HCT116 (cell line): ENCODE measurements at regions not wholly inside any gene's neighbourhood (a gene's known extent, or its start where the extent isn't known, plus 50 kb on each side); places are given as distances from the start of the nearest gene placed in this dataset.

Source experiments
- ATAC-seq: fragments of 200-7000 bp; cut with Tn5 transposase; 2 replicates; pipeline ENCODE4 v1.9.1; 2020; ENCODE audit warnings: mild to moderate bottlenecking, moderate library complexity
- BruUV-seq: library from RNA; stranded (reverse); fragments of 400-500 nt; replicated peaks from 2 replicates; lab custom pipeline; 2021; lab: Mats Ljungman, UMichigan
- CTCF ChIA-PET: fragments of 300-600 bp; sonication (Branson Sonifier 250); formaldehyde crosslinking; loops from one replicate; lab custom pipeline; 2021; ENCODE audit warnings: antibody characterized with exemption; lab: Charles Lee
- POLR2A ChIA-PET: fragments of 300-600, 350-600 bp; sonication (Branson Sonifier 250); formaldehyde crosslinking; loops from one replicate; lab custom pipeline; 2021; ENCODE audit warnings: antibody characterized with exemption; lab: Charles Lee
- RAD21 ChIA-PET, 2 experiments: fragments of 300-600 bp; sonication (Branson Sonifier 250); formaldehyde crosslinking; loops; one replicate each; lab custom pipeline; 2023; ENCODE audit warnings: low total read pairs in 2 of 2; ENCODE audit not compliant: uncharacterized antibody in 2 of 2, unreplicated experiment in 2 of 2, low non-redundant PET in 1 of 2; lab: Charles Lee
- DNase-seq: peaks from one replicate; pipeline ENCODE4 v3.0.0-alpha.2; 2010; ENCODE audit warnings: low read depth, low spot score
- H2AFZ ChIP-seq: fragments of 200-600 bp; shearing (Covaris generic), sonication (generic); 2 replicates; pipeline ENCODE4 v1.6.1; 2017; ENCODE audit warnings: low read depth, mixed run types, mixed read lengths, antibody characterized with exemption, low read length; ENCODE audit not compliant: poor library complexity, severe bottlenecking
- H3K27ac ChIP-seq: 2 replicates; pipeline ENCODE4 v1.5.1; 2012; ENCODE audit warnings: low read depth, low read length
- H3K27me3 ChIP-seq: fragments of 200-600 bp; sonication (generic); 2 replicates; pipeline ENCODE4 v1.6.1; 2016; ENCODE audit warnings: mixed run types, low read length, mixed read lengths; ENCODE audit not compliant: insufficient read depth
- H3K36me3 ChIP-seq, 2 experiments: fragments of 200-500 bp in 1 of 2; fragments of 200-600 bp in 1 of 2; sonication (Bioruptor generic) in 1 of 2; sonication (generic) in 1 of 2; 2 replicates each; pipeline versions ENCODE4 v1.5.1 to v1.6.1; 2014 to 2016; ENCODE audit warnings: low read length in 2 of 2, inconsistent platforms in 1 of 2, mixed read lengths in 1 of 2, mixed run types in 1 of 2; ENCODE audit not compliant: insufficient read depth in 2 of 2, control insufficient read depth in 1 of 2
- H3K4me1 ChIP-seq, 2 experiments: fragments of 200-600 bp in 1 of 2; sonication (generic) in 1 of 2; 2 replicates each; pipeline versions ENCODE4 v1.5.1 to v1.6.1; 2012 to 2017; ENCODE audit warnings: low read length in 2 of 2, inconsistent platforms in 1 of 2, mild to moderate bottlenecking in 1 of 2, mixed read lengths in 1 of 2, mixed run types in 1 of 2, moderate library complexity in 1 of 2; ENCODE audit not compliant: insufficient read depth in 2 of 2, control insufficient read depth in 1 of 2
- H3K4me2 ChIP-seq: fragments of 200-600 bp; sonication (generic); 2 replicates; pipeline ENCODE4 v1.6.1; 2017; ENCODE audit warnings: mixed run types, low read length, mixed read lengths
- H3K4me3 ChIP-seq, 2 experiments: fragments of 200-600 bp in 1 of 2; sonication (generic) in 1 of 2; replicated peaks in 1 of 2; 2 replicates each; pipeline ENCODE4 v1.5.1; 2011 to 2016; ENCODE audit warnings: low read length in 2 of 2, control low read depth in 1 of 2, low read depth in 1 of 2, mild to moderate bottlenecking in 1 of 2, mixed read lengths in 1 of 2, mixed run types in 1 of 2
- H3K79me2 ChIP-seq: fragments of 200-600 bp; sonication (generic); 2 replicates; pipeline ENCODE4 v1.6.1; 2017; ENCODE audit warnings: mild to moderate bottlenecking, mixed run types, low read length, moderate library complexity, mixed read lengths; ENCODE audit not compliant: insufficient read depth
- H3K9ac ChIP-seq: fragments of 200-600 bp; sonication (generic); 2 replicates; pipeline ENCODE4 v1.6.1; 2016; ENCODE audit warnings: low read length, mixed read lengths
- H3K9me2 ChIP-seq: fragments of 200-600 bp; sonication (generic), shearing (Covaris generic); 2 replicates; pipeline ENCODE4 v1.6.1; 2017; ENCODE audit warnings: mixed run types, mild to moderate bottlenecking, moderate library complexity; ENCODE audit not compliant: insufficient read depth
- H3K9me3 ChIP-seq, 2 experiments: fragments of 200-500 bp in 1 of 2; fragments of 200-600 bp in 1 of 2; sonication (Bioruptor generic) in 1 of 2; sonication (generic) in 1 of 2; 2 replicates each; pipeline ENCODE4 v1.6.1; 2014 to 2017; ENCODE audit warnings: low read length in 2 of 2, mixed read lengths in 2 of 2, inconsistent platforms in 1 of 2, low read depth in 1 of 2, mild to moderate bottlenecking in 1 of 2, mixed run types in 1 of 2, moderate library complexity in 1 of 2; ENCODE audit not compliant: control insufficient read depth in 1 of 2, insufficient read depth in 1 of 2
- H4K20me1 ChIP-seq: fragments of 200-600 bp; sonication (generic), shearing (Covaris generic); 2 replicates; pipeline ENCODE4 v1.6.1; 2017; ENCODE audit warnings: mixed run types, mild to moderate bottlenecking, moderate library complexity; ENCODE audit not compliant: insufficient read depth
- ATF3 ChIP-seq: IDR thresholded peaks from 2 replicates; pipeline ENCODE4 v1.6.1; 2012
- CBX3 ChIP-seq: IDR thresholded peaks from 2 replicates; pipeline ENCODE4 v1.6.1; 2012; ENCODE audit warnings: low read depth
- CEBPB ChIP-seq: IDR thresholded peaks from 2 replicates; pipeline ENCODE4 v1.6.1; 2012; ENCODE audit warnings: low read depth
- ELF1 ChIP-seq: IDR thresholded peaks from 2 replicates; pipeline ENCODE4 v1.6.1; 2012; ENCODE audit warnings: low read depth, borderline replicate concordance
- FOSL1 ChIP-seq: IDR thresholded peaks from 2 replicates; pipeline ENCODE4 v1.6.1; 2012; ENCODE audit warnings: low read depth
- SIN3A ChIP-seq: IDR thresholded peaks from 2 replicates; pipeline ENCODE4 v1.6.1; 2012; ENCODE audit warnings: low read depth
- TCF7L2 ChIP-seq: IDR thresholded peaks from 2 replicates; pipeline ENCODE4 v1.7.0; 2011; ENCODE audit warnings: borderline replicate concordance, inconsistent platforms; ENCODE audit not compliant: insufficient read depth, insufficient read length; ENCODE audit errors: extremely low read depth
- intact Hi-C: fragments of 100-400 bp; cut with micrococcal nuclease; formaldehyde crosslinking; loops from 2 replicates; pipeline ENCODE4 v1.10.0; 2022

GRCh38 chr4:155481150-155481549 is 104.4 kb upstream of the MAP9 start:
- Histone ChIP-seq H3K9me3 (no peaks in the 10 kb centered on the region), H3K79me2 (no peaks in the 10 kb centered on the region), H3K9ac (no peak overlapping the region), H3K4me2 (no peak overlapping the region), H2AFZ (no peak overlapping the region), H3K36me3 (no peaks in the 10 kb centered on the region), H4K20me1 (no peaks in the 10 kb centered on the region), H3K4me1 (no peaks in the 10 kb centered on the region), H3K9me2 (no peaks in the 10 kb centered on the region), H3K27ac (no peak overlapping the region), H3K27me3 (no peaks in the 10 kb centered on the region), H3K4me3 (no peak overlapping the region)
- BruUV-seq, result no TSS peak
- no peak for TF ChIP-seq TCF7L2
- no peak for TF ChIP-seq ELF1
- no peak for DNase-seq
- ATAC-seq, result no peak
- ChIA-PET POLR2A (no interaction called here), CTCF (no interaction called here), RAD21 (no interaction called here)
- intact Hi-C loops, result no loop called here

GRCh38 chr4:155479835-155480234 is 103.1 kb upstream of the MAP9 start:
- H3K9me2 ChIP-seq, result no peaks in the 10 kb centered on the region
- no peaks in the 10 kb centered on the region for H4K20me1 ChIP-seq
- H3K36me3 ChIP-seq, result no peaks in the 10 kb centered on the region
- no peak overlapping the region for H3K4me3 ChIP-seq
- RAD21 ChIA-PET, result no interaction called here
- POLR2A ChIA-PET, result no interaction called here
- H3K9ac ChIP-seq, result no peak overlapping the region
- CTCF ChIA-PET, result no interaction called here
- H3K4me2 ChIP-seq, result no peak overlapping the region
- no peak overlapping the region for H2AFZ ChIP-seq
- no peaks in the 10 kb centered on the region for H3K79me2 ChIP-seq
- no peaks in the 10 kb centered on the region for H3K4me1 ChIP-seq
- no peaks in the 10 kb centered on the region for H3K9me3 ChIP-seq
- H3K27me3 ChIP-seq, result no peaks in the 10 kb centered on the region
- no TSS peak for BruUV-seq
- TF ChIP-seq ATF3 (no peak), CEBPB (no peak), CBX3 (no peak), FOSL1 (no peak), SIN3A (no peak)
- H3K27ac ChIP-seq, result no peak overlapping the region
- no peak for ATAC-seq
- no peak for DNase-seq
- intact Hi-C loops, result no loop called here
